Left ventricle myocardium inferior (tissue), 1 donor: ENCODE measurements at regions not wholly inside any gene's neighbourhood (a gene's known extent, or its start where the extent isn't known, plus 50 kb on each side); places are given as distances from the start of the nearest gene placed in this dataset.

ENCODE experiments used
- DNase-seq: peaks from one replicate; pipeline ENCODE4 v3.0.0-alpha.2; 2020
- H3K27ac ChIP-seq: fragments of 200-600 bp; replicated peaks from 2 replicates; pipeline ENCODE4 v1.8.0; 2021
- H3K27me3 ChIP-seq: fragments of 200-600 bp; 2 replicates; pipeline ENCODE4 v1.8.0; 2021; ENCODE audit warnings: low read depth
- H3K36me3 ChIP-seq: fragments of 200-600 bp; 2 replicates; pipeline ENCODE4 v1.8.0; 2021
- H3K4me1 ChIP-seq: fragments of 200-600 bp; 2 replicates; pipeline ENCODE4 v1.8.0; 2021
- H3K4me3 ChIP-seq: fragments of 200-600 bp; 2 replicates; pipeline ENCODE4 v1.8.0; 2021; ENCODE audit warnings: mild to moderate bottlenecking, moderate library complexity
- H3K9me3 ChIP-seq: fragments of 200-600 bp; replicated peaks from 2 replicates; pipeline ENCODE4 v1.8.0; 2021
- intact Hi-C: fragments of 100-400 bp; cut with micrococcal nuclease; formaldehyde crosslinking; loops from one replicate; pipeline ENCODE4 v1.11.0; 2022
- TF ChIP-seq, protein P1 (sequence below): fragments of 200-600 bp; IDR thresholded peaks from 2 replicates; pipeline ENCODE4 v1.8.0; 2021; ENCODE audit warnings: antibody characterized with exemption, mild to moderate bottlenecking, borderline replicate concordance
- donor health status: DM: no; HTN: yes; CAD: no; lungs with severe emphysema.

DNA sequence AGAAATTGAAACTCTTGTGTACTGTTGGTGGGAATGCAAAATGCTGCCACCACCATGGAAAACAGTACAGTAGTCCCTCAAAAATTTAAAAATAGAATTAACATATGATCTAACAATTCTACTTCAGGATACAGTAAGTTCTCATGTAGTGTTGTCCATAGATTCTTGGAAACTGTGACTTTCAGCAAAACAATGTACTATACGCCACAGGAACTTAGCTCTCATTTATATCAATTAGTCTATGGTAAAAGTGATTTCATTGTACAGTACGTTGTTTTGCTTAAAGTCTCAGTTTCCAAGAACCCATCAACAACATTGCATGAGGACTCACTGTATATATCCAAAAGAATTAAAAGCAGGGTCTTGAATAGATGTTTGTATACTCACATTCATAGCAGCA is 233.5 kb upstream of the GAS1 start:
- TF ChIP-seq, protein P1, sequence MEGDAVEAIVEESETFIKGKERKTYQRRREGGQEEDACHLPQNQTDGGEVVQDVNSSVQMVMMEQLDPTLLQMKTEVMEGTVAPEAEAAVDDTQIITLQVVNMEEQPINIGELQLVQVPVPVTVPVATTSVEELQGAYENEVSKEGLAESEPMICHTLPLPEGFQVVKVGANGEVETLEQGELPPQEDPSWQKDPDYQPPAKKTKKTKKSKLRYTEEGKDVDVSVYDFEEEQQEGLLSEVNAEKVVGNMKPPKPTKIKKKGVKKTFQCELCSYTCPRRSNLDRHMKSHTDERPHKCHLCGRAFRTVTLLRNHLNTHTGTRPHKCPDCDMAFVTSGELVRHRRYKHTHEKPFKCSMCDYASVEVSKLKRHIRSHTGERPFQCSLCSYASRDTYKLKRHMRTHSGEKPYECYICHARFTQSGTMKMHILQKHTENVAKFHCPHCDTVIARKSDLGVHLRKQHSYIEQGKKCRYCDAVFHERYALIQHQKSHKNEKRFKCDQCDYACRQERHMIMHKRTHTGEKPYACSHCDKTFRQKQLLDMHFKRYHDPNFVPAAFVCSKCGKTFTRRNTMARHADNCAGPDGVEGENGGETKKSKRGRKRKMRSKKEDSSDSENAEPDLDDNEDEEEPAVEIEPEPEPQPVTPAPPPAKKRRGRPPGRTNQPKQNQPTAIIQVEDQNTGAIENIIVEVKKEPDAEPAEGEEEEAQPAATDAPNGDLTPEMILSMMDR: no peak
- no peak overlapping the region for H3K27ac ChIP-seq
- H3K36me3 ChIP-seq: no peaks in the 10 kb centered on the region
- intact Hi-C loops: no loop called here
- no peak for DNase-seq
- H3K4me3 ChIP-seq: no peak overlapping the region
- peaks cover 4% of the 10 kb centered on the region for H3K4me1 ChIP-seq
- H3K9me3 ChIP-seq: peaks cover 22% of the 10 kb centered on the region
- H3K27me3 ChIP-seq: no peaks in the 10 kb centered on the region

DNA sequence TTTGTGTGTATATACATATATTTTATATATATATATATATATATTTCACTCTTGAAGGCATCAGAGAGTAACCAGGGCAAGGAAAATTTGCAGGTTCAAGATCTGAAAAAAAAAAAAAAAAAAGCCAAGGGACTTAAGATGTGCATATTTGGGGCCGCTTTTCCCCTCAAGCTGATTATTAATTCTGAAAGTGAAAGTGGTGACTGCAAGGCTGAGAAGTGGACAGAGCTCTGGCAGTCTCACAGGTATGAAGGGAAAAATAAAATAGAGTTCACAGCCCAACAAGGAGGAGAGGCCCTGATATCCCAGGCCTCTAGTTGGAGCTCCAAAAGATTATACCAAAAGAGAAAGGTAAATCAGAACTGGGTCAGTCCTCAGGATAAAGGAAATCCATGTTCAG is 234.4 kb upstream of the GAS1 start:
- Histone ChIP-seq H3K36me3 (no peaks in the 10 kb centered on the region), H3K9me3 (peaks cover 22% of the 10 kb centered on the region), H3K4me1 (peaks cover 4% of the 10 kb centered on the region), H3K4me3 (no peak overlapping the region), H3K27ac (no peak overlapping the region), H3K27me3 (no peaks in the 10 kb centered on the region)
- intact Hi-C loops: no loop called here
- TF ChIP-seq, protein P1: no peak
- DNase-seq: no peak

DNA sequence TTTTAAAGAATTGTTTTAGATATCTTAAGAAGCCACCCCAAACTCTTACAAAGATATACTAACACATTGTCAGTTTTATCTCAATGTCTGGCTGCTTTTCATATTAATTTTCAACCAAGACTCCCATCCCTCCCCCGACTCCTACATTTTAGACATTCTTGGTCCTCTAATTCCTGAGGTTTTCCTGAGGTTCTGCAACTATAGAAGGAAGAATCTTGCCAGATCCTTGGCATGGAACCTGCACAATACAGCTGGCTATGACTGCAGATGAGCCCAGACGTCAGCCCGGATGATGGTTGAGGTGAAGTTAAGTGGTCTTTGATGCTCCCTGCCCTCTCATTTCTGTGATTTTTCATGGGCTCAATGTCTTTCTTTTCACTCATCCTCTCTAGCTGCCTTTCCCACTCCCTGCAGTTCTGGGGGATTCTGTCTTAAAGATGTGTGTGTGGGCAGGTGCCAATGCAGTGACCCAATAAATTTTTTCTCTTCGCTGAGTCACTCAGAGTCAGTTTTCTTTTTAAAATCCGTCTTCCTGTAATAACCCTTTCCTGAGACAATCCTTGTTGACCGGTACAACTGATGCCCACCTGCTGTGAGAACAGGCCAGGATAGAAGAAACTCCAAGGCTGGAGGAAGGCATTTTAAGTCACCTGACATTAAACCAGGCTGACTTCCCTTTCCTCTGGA is 237.8 kb upstream of the GAS1 start:
- intact Hi-C loops: no loop called here
- DNase-seq: no peak

DNA sequence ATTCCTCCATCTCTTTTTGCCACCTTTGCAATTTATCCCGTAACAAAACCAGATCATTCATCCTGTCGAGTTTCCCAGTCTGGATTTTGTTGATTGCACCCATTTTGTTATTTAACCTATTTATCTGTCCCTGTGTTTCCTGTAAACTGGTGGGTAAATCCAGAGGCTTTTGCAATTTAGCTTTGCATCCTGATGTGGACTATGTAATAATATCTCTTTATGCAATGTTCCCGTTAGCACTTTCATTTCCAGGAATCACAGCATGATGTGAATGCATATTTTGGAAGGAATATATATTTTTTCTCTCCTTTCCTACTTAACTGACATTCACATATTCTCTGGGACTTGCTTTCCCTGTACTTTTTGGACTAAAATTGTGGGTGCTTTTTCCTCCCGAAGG is 240.3 kb upstream of the GAS1 start:
- H3K4me1 ChIP-seq: no peaks in the 10 kb centered on the region
- TF ChIP-seq, protein P1: no peak
- H3K27ac ChIP-seq: no peak overlapping the region
- intact Hi-C loops: no loop called here
- H3K36me3 ChIP-seq: no peaks in the 10 kb centered on the region
- no peak overlapping the region for H3K4me3 ChIP-seq
- peaks cover 5% of the 10 kb centered on the region for H3K27me3 ChIP-seq
- no peak for DNase-seq
- peaks cover 12% of the 10 kb centered on the region for H3K9me3 ChIP-seq

More for the DNA sequence above, 237.8 kb upstream of the GAS1 start:
- no peaks in the 10 kb centered on the region for H3K36me3 ChIP-seq
- no peak overlapping the region for H3K27ac ChIP-seq
- TF ChIP-seq, protein P1: no peak
- H3K4me3 ChIP-seq: no peak overlapping the region
- H3K27me3 ChIP-seq: no peaks in the 10 kb centered on the region
- no peaks in the 10 kb centered on the region for H3K4me1 ChIP-seq
- peaks cover 22% of the 10 kb centered on the region for H3K9me3 ChIP-seq

DNA sequence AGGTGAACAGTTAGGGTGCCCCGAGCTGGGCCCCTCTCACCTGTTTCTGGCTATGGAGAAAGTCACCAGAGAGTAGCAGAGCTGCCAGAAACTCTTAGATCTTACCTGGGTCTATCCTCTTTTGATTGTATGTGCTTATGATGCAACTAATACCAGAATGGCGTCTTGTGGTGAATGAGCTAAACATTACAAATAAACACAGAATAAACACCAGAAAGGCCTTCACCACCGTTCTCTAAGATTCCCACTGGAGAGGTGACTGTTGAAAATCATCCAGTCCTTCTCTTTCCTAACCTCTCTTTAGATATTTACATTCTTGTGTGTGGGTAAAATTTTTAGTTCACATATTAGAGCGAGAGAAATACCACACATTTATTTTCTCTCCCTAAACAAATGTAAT is 241.7 kb upstream of the GAS1 start:
- peaks cover 5% of the 10 kb centered on the region for H3K27me3 ChIP-seq
- no peaks in the 10 kb centered on the region for H3K36me3 ChIP-seq
- TF ChIP-seq, protein P1: no peak
- no peak for DNase-seq
- H3K9me3 ChIP-seq: no peaks in the 10 kb centered on the region
- H3K4me3 ChIP-seq: no peak overlapping the region
- intact Hi-C loops: no loop called here
- H3K4me1 ChIP-seq: no peaks in the 10 kb centered on the region
- no peak overlapping the region for H3K27ac ChIP-seq

DNA sequence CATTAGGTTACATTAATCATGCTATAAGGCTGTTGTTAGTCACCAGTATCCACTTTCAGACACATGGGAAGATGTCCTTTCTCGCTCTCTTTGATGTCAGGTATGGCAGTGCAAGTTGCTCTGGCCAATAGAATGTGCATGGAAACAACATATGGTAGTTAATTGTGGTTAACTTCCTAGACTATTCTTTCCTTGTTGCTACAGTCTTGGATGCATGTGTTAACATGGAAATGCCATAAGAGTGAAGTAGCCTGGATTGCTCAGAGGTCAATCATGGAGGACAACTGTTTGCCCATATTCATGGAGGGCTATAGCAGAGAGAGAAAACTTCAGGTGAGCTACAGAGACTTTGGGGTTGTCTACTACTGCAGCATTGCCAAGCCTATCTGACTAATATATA is 245.8 kb upstream of the GAS1 start:
- no peak overlapping the region for H3K27ac ChIP-seq
- no peaks in the 10 kb centered on the region for H3K9me3 ChIP-seq
- intact Hi-C loops: no loop called here
- no peaks in the 10 kb centered on the region for H3K36me3 ChIP-seq
- H3K27me3 ChIP-seq: peaks cover 33% of the 10 kb centered on the region
- TF ChIP-seq, protein P1: no peak
- H3K4me1 ChIP-seq: no peaks in the 10 kb centered on the region
- no peak for DNase-seq
- H3K4me3 ChIP-seq: no peak overlapping the region
